CD4-positive, alpha-beta T cell treated with Interleukin-4 for 1 hour (primary cell): ENCODE measurements at regions not wholly inside any gene's neighbourhood (a gene's known extent, or its start where the extent isn't known, plus 50 kb on each side); places are given as distances from the start of the nearest gene placed in this dataset.
"Not testable (repeated sequence)": the region's sequence is repeated elsewhere in the genome, so short reads cannot be mapped to it uniquely, and the experiment has no call there.

Experiments
- DNase-seq, 2 donors: peaks; one replicate each; pipeline ENCODE4 v3.0.0-alpha.2; 2020 to 2022

- no peak for DNase-seq
These were observed 161.1 kb downstream of the OR4M2 start for GRCh38 chr15:22241451-22241850.

GRCh38 chr15:22242311-22242710 is 162.0 kb downstream of the OR4M2 start:
- DNase-seq, result not testable (repeated sequence)

- no peak for DNase-seq
These were observed 163.3 kb downstream of the OR4M2 start for GRCh38 chr15:22243440-22244130.

- DNase-seq, result not testable (repeated sequence)
These were observed 169.2 kb downstream of the OR4M2 start for GRCh38 chr15:22249511-22249910.

- not testable (repeated sequence) for DNase-seq
These were observed 170.4 kb downstream of the OR4M2 start for GRCh38 chr15:22250501-22251290.

DNA sequence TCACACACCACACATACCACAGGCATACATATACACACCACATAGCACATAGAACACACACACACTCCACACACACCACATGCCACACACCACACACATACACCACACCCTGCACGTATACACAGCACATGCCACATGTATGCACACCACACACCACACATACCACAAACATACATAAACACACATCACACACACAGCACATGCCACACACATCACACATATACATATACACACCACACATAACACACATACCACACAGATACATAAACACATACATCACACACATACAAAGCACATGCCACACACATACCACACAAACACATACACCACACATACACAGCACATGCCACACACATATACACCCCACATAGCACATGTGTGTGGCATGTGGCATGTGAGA is 171.1 kb downstream of the OR4M2 start:
- no peak for DNase-seq

DNA sequence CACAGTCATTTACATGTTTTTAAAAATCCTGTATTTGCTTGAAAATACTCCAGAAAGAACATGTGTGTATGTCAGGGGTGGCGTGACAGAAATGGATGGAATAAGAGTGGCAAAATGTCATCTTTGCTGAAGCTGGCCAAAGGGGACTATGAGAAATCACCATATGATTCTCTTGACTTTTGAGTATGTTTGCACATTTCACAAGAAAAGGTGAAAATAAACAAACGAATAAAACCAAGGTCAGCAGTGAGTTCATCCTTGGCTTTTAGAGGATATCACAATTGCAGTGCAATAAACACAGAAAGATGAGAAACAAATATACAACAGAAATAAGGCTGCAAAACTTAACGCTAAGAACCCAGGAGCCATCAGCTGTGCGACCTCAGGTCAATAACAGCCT is 171.7 kb downstream of the OR4M2 start:
- not testable (repeated sequence) for DNase-seq

GRCh38 chr15:22252521-22252920 is 172.2 kb downstream of the OR4M2 start:
- DNase-seq, result not testable (repeated sequence)

DNA sequence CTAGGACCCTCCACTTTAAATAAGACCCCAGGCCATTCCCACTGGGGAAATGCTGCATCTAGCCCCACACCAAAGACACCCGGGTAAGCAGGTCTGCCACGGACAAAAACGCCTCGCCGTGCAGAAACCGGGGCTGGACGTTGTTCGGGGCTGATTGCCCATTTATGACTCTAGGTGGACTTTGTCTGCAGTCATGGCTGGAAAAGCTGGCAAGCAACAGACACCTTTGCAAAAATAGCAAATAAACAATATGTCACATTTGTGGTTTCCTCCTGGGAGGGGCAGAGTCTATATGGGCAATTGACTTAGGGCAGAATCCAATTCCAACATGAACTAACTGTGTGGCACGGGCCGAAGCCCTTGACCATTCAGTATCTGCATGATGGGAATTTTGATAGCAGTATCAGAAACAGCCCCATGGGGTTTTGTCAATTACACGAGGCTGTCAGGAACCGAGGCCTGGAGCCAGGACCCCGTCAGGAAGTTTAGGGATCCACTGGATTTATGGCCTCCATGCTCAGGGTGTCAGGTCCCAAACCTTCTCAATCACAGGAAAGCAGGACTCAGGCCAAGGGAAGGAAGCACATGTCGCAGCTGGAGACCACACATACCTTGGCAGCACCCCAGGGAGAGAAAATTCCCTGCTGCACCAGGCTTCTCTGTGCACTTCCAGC is 172.8 kb downstream of the OR4M2 start:
- not testable (repeated sequence) for DNase-seq

DNA sequence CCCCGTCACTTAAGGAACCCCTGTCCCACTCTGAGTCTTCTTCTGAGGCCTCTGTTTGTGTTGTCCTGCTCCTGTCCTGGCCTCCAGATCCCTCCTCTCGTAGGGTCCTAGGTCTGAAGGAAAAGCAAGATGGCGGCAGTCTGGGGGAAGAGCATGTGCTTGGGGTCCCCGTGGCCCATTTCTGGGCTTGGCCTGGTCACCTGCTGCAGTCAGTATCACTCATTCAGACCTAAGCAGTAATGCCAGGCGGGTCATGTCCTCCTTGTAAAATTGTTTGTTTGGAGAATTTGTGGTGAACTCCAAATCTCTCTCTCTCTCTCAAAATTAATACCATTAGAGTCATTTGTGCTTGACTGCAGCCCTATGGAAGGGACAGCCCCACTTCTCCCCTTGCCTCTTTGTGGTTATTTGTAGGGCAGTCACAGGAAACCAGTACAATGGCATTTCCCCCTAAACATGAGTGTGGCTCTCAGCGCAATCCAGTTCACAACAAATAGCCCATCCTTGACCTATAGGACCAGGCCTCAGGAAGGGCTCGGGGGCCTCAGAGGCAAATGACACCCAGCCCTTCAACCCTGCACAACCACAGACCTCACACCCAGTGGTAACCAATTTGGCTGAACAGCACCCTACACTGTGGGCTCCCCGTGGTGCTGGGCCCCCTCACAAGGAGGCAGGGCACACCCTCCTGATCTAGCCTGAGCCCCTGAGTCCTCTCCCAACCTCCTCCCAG is 173.5 kb downstream of the OR4M2 start:
- peak; percentile 35 to 46 for DNase-seq

- DNase-seq, result peak in 1 of 2 donors; percentile 43
These were observed 174.2 kb downstream of the OR4M2 start for GRCh38 chr15:22254409-22255045.

- not testable (repeated sequence) for DNase-seq
These were observed 175.3 kb downstream of the OR4M2 start for GRCh38 chr15:22255606-22256005.

DNA sequence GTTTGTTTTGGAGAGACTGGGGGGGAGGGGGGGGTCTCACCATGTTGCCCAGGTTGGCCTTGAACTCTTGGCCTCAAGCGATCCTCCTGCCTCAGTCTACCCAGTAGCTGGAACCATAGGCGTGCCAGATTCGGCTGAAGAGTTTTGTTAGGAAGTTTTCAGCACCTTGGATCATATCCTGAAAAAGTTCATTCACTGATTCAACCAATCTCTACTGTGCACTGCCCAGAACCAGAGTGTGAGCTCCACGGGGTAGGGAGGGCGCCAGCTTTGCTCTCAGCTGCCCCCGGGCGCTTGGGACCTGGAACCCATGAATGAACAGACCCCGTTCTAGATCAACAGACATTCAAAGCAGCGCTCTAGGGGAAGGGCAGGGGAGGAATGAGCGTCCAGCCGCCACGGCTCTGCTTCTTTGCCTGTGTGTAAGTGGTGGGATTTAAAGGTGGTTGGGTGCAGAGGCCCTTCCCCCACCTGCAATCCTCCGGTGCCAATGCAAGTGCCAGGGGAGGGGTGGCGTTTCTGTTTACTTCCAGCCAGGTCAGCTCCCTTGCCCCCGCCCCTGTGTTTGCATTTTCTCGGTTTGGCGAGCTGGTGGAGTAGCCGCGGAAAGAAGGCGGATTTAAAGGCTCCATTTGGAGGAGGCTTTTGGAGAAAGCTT is 176.2 kb downstream of the OR4M2 start:
- not testable (repeated sequence) for DNase-seq

DNA sequence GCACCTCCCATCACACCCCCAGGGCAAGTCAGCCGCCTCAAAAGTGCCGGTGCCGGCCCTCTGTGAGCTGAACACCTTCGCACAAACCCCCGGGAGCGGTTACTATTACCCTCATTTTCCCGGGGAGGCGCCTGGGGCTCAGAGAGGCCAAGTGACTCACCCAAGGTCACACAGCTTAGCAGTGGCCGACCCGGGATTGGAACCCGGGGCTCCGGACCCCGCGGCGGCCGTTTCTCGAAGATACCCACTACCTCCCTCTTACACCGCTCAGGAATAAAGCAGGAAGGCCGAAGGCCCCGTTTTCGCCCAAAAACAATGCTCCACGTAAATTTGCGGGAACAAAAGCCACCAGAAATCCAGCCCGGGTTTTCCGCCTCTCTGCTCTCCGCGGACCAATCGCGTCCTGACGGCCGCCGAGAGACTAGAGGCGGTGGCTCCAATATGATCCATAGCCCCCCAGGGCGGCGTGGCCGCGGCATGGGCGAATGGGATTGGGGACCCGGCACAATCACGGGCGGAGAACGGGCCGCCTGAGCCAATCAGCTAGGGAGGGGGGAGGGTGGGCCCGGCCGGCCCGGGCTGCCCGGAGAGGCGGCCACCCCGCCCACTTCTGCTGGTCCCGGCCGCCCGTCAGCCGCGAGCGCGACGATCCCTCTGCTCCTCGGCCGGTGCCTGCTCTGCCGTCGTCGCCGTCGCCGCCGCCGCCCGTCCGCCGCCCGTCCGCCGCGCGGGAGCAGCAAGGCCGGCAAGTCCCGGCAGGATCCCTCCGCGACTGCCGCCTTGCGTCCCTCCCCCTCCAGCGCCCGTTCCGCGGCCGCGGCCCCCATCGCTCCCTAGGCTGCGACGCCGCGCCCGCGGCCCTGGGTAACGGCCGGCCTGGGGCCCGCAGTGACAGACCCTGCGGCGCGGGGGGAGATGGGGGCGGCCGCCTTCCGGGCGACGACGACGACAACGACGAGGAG is 177.0 kb downstream of the OR4M2 start:
- no peak for DNase-seq

DNA sequence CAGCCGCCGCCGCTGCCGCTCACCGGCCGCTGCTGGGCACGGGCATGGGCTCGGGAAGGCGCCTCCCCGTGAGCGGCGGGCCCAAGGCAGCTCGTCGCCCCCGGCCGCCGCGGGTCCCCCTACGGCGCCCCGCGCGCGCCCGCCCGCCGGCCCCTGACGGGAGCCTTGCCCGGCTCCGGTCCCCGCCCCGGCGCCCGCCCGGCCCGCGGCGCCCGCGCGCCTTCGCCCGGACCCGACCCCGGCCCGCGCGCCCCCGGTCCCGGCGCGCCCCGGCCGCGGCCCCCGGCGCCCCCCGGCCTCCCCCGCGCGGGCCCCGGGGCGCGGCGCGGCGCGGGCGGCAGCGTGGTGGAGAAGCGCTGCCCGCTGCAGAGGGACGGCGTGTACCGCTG is 177.7 kb downstream of the OR4M2 start:
- DNase-seq, result no peak

GRCh38 chr15:22258398-22259150 is 178.2 kb downstream of the OR4M2 start:
- no peak for DNase-seq

DNA sequence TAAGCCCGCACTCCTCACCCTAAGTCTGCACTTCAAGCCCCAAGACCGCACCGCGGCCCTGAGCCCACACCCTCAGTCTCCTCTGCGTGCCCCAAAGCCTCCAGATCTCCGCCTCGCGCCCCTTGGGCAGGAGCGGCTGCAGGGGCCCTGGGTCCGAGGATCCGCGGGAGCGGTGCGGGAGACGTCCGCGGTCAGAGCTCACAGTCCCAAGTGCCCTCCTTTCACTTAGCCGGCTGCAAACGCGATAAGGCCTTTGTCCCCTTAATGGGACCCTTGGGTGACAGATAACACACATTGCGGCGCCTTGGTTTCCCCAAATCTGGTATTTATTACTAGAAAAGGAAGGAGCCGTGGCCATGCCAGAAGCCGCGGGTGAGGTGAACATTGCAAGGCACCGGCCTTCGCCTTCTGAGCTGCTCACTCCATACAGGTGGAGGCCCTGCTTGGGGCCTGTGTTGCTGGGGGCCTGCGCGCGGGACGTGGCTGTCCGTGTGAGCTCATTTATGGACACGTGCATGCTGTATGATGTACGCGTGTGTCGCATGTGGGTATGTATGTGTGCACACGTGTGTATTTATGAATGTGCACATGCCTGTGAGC is 178.9 kb downstream of the OR4M2 start:
- DNase-seq, result not testable (repeated sequence)

- no peak for DNase-seq
These were observed 179.6 kb downstream of the OR4M2 start for GRCh38 chr15:22259881-22260421.

DNA sequence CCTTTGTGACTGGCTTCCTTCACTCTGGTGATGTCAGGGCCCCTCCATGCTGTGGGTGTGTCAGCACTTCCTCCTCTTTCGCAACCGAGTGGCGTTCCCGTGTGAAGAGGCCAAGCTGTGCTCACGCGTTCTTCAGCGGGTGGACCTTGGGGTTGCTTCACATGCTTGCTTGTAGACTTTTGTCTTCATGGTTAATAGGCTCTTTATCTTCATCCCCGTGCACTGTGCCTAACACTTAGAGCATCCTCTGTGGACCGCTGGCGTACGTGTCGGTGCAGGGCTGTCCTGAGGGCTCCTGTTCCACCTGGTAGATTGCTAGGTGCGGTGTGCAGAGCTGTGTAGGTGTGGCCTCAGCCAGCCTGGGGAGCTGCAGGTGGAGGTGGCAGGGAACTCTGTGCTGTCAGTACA is 182.3 kb downstream of the OR4M2 start:
- DNase-seq, result peak; percentile 19 to 83
